PC-9 (cell line): ENCODE measurements at regions not wholly inside any gene's neighbourhood (a gene's known extent, or its start where the extent isn't known, plus 50 kb on each side); places are given as distances from the start of the nearest gene placed in this dataset.

Source experiments
- BruUV-seq: library from RNA; stranded (reverse); fragments of 400-500 nt; replicated peaks from 2 replicates; lab custom pipeline; 2021; lab: Mats Ljungman, UMichigan
- CTCF ChIA-PET: fragments of 300-600 bp; sonication (Branson Sonifier 250); formaldehyde crosslinking; loops from one replicate; lab custom pipeline; 2022; ENCODE audit warnings: antibody characterized with exemption; lab: Charles Lee
- POLR2A ChIA-PET: fragments of 300-600 bp; sonication (Branson Sonifier 250); formaldehyde crosslinking; loops from one replicate; lab custom pipeline; 2022; ENCODE audit warnings: antibody characterized with exemption; ENCODE audit not compliant: unreplicated experiment; lab: Charles Lee
- DNase-seq, 2 experiments: peaks; one replicate each; pipeline versions ENCODE4 v3.0.0 to v3.0.0-alpha.2; 2015 to 2022; ENCODE audit warnings: mixed read lengths in 1 of 2
- H2AFZ ChIP-seq: fragments of 200-600 bp; sonication (generic); 2 replicates; pipeline ENCODE4 v1.8.1; 2017; ENCODE audit warnings: antibody characterized with exemption
- H3F3A ChIP-seq: fragments of 200-600 bp; sonication (generic); 2 replicates; pipeline ENCODE4 v1.8.1; 2017; ENCODE audit warnings: antibody characterized with exemption, mild to moderate bottlenecking, low read depth; ENCODE audit not compliant: insufficient read depth
- H3K27ac ChIP-seq: fragments of 200-600 bp; sonication (generic); 2 replicates; pipeline ENCODE4 v1.6.1; 2016; ENCODE audit warnings: mixed run types
- H3K27me3 ChIP-seq: fragments of 200-600 bp; sonication (generic); 2 replicates; pipeline ENCODE4 v1.6.1; 2016; ENCODE audit warnings: low read depth, mixed run types; ENCODE audit not compliant: insufficient read depth
- H3K36me3 ChIP-seq: fragments of 200-600 bp; sonication (generic); 2 replicates; pipeline ENCODE4 v1.6.1; 2016; ENCODE audit warnings: low read depth, mixed run types
- H3K4me1 ChIP-seq: fragments of 200-600 bp; sonication (generic); replicated peaks from 2 replicates; pipeline ENCODE4 v1.6.1; 2016; ENCODE audit warnings: mixed run types; ENCODE audit not compliant: insufficient read depth
- H3K4me2 ChIP-seq: fragments of 200-600 bp; sonication (generic); 2 replicates; pipeline ENCODE4 v1.6.1; 2017; ENCODE audit warnings: mixed run types
- H3K4me3 ChIP-seq: fragments of 200-600 bp; sonication (generic); 2 replicates; pipeline ENCODE4 v1.6.1; 2016; ENCODE audit warnings: mixed run types
- H3K79me2 ChIP-seq: fragments of 200-600 bp; sonication (generic); 2 replicates; pipeline ENCODE4 v1.6.1; 2017; ENCODE audit warnings: low read depth, mixed run types
- H3K9me2 ChIP-seq: fragments of 200-600 bp; sonication (generic); 2 replicates; pipeline ENCODE4 v1.8.1; 2017; ENCODE audit warnings: mild to moderate bottlenecking; ENCODE audit not compliant: insufficient read depth
- H3K9me3 ChIP-seq: fragments of 200-600 bp; sonication (generic); 2 replicates; pipeline ENCODE4 v1.8.1; 2016; ENCODE audit warnings: low read depth; ENCODE audit not compliant: insufficient read depth
- H4K20me1 ChIP-seq: fragments of 200-600 bp; sonication (generic); 2 replicates; pipeline ENCODE4 v1.8.1; 2017; ENCODE audit not compliant: insufficient read depth
- EZH2 ChIP-seq: fragments of 200-600 bp; sonication (generic); IDR thresholded peaks from 2 replicates; pipeline ENCODE4 v1.8.0; 2017; ENCODE audit warnings: antibody characterized with exemption, low read depth
- intact Hi-C: fragments of 100-400 bp; cut with micrococcal nuclease; formaldehyde crosslinking; loops from one replicate; pipeline ENCODE4 v1.10.0; 2022; ENCODE audit not compliant: unreplicated experiment
- TF ChIP-seq, protein P1 (sequence below): fragments of 200-600 bp; sonication (generic); conservative IDR thresholded peaks from 2 replicates; pipeline ENCODE4 v1.6.1; 2017; ENCODE audit warnings: mixed run types, antibody characterized with exemption, mild to moderate bottlenecking, moderate library complexity

DNA sequence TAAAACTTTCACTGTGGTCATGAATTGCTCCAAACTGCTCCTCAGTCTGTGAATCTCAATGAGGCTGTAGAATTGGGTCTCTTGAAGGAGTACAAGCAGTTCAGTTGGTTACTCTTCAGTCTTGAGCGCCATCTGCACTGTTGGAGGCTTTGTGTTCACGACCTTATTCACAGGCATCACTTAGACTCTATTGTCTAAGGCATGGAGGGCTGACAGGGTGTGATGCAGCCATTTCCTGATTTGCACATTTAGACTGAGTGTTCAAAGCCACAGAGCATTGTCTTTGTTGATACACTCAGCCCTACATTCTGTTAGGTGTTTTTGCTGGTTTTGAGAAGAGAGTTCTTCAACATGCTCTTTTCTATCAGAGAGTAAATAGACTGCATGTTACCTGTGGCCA lies 355.9 kb upstream of the RIOK2 start:
- Histone ChIP-seq H2AFZ (no peak overlapping the region), H3K4me1 (no peaks in the 10 kb centered on the region), H3K27ac (no peak overlapping the region), H3K36me3 (no peaks in the 10 kb centered on the region), H4K20me1 (no peaks in the 10 kb centered on the region), H3K27me3 (no peaks in the 10 kb centered on the region), H3K9me3 (no peaks in the 10 kb centered on the region), H3K9me2 (no peaks in the 10 kb centered on the region), H3F3A (no peaks in the 10 kb centered on the region), H3K4me2 (no peak overlapping the region), H3K79me2 (no peaks in the 10 kb centered on the region), H3K4me3 (no peak overlapping the region)
- intact Hi-C loops, result no loop called here
- no peak for DNase-seq
- TF ChIP-seq, protein P1, sequence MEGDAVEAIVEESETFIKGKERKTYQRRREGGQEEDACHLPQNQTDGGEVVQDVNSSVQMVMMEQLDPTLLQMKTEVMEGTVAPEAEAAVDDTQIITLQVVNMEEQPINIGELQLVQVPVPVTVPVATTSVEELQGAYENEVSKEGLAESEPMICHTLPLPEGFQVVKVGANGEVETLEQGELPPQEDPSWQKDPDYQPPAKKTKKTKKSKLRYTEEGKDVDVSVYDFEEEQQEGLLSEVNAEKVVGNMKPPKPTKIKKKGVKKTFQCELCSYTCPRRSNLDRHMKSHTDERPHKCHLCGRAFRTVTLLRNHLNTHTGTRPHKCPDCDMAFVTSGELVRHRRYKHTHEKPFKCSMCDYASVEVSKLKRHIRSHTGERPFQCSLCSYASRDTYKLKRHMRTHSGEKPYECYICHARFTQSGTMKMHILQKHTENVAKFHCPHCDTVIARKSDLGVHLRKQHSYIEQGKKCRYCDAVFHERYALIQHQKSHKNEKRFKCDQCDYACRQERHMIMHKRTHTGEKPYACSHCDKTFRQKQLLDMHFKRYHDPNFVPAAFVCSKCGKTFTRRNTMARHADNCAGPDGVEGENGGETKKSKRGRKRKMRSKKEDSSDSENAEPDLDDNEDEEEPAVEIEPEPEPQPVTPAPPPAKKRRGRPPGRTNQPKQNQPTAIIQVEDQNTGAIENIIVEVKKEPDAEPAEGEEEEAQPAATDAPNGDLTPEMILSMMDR, result no peak
- no peak for TF ChIP-seq EZH2
- no TSS peak for BruUV-seq
- CTCF ChIA-PET, result no interaction called here
- POLR2A ChIA-PET, result no interaction called here

DNA sequence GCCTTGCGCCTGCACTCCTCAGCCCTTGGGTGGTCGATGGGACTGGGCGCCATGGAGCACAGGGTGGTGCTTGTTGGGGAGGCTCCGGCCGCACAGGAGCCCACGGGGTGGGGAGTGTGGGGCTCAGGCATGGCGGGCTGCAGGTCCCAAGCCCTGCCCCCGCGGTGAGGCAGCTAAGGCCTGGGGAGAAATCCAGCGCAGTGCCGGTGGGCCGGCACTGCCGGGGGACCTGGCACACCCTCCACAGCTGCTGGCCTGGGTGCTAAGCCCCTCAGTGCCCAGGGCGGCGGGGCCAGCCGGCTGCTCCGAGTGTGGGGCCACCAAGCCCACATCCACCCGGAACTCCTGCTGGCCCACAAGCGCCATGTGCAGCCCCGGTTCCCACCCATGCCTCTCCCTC lies 358.8 kb upstream of the RIOK2 start:
- CTCF ChIA-PET, result no interaction called here
- no peaks in the 10 kb centered on the region for H3K4me1 ChIP-seq
- BruUV-seq, result no TSS peak
- H3K9me3 ChIP-seq, result no peaks in the 10 kb centered on the region
- no peaks in the 10 kb centered on the region for H3K27me3 ChIP-seq
- POLR2A ChIA-PET, result no interaction called here
- no peaks in the 10 kb centered on the region for H3K36me3 ChIP-seq
- no peaks in the 10 kb centered on the region for H3K79me2 ChIP-seq
- intact Hi-C loops, result no loop called here
- no peak overlapping the region for H3K4me2 ChIP-seq
- no peaks in the 10 kb centered on the region for H3K9me2 ChIP-seq
- H2AFZ ChIP-seq, result no peak overlapping the region
- TF ChIP-seq, protein P1, result no peak
- no peak for TF ChIP-seq EZH2
- DNase-seq, result no peak
- no peak overlapping the region for H3K27ac ChIP-seq
- no peaks in the 10 kb centered on the region for H4K20me1 ChIP-seq
- H3F3A ChIP-seq, result no peaks in the 10 kb centered on the region
- no peak overlapping the region for H3K4me3 ChIP-seq

DNA sequence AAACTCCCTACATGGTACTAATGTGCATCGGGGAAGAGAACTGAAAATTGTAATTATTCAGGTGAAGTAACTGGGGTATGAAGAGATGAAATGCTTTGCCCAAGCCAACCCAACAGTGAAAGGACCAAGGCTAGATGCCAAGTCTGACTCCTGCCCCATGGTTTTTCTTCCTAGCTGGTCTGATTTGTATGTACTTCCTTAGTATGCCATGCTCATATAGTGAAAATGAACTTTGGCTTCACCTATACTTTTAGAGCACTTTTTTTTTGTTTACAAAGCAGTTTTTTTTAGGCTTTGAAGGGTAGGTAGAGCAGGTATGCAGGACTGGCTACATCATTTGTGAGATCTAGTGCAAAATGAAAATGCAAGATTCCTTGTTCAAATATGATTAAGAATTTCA lies 359.4 kb upstream of the RIOK2 start:
- TF ChIP-seq, protein P1, result no peak
- no peak for TF ChIP-seq EZH2
- intact Hi-C loops, result no loop called here
- H3K79me2 ChIP-seq, result no peaks in the 10 kb centered on the region

More for the DNA sequence above, 359.4 kb upstream of the RIOK2 start:
- Histone ChIP-seq H2AFZ (no peak overlapping the region), H3K4me3 (no peak overlapping the region), H3K9me2 (no peaks in the 10 kb centered on the region), H3F3A (no peaks in the 10 kb centered on the region), H3K4me1 (no peaks in the 10 kb centered on the region), H3K27ac (no peak overlapping the region), H3K36me3 (no peaks in the 10 kb centered on the region), H4K20me1 (no peaks in the 10 kb centered on the region), H3K9me3 (no peaks in the 10 kb centered on the region), H3K4me2 (no peak overlapping the region), H3K27me3 (no peaks in the 10 kb centered on the region)
- no peak for DNase-seq
- BruUV-seq, result no TSS peak
- CTCF ChIA-PET, result no interaction called here
- POLR2A ChIA-PET, result no interaction called here
